ENCODE measurements at regions not wholly inside any gene's neighbourhood (a gene's known extent, or its start where the extent isn't known, plus 50 kb on each side); places are given as distances from the start of the nearest gene placed in this dataset.

DNA sequence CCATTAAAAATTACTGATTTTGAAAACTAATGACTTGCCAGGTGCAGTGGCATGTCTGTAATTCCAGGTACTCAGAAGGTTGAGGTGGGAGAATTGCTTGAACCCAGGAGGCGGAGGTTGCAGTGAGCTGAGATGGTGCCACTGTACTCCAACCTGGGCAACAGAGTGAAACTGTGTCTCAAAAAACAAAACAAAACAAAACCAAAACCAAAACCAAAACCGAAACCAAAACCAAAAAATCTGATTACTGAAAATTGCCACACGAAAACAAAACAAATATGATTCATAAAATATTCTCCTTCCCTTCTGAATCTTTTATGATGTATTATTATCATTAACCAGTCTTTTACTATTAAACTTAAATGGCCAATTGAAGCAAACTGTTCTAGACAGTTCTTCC, 74.1 kb downstream of the SERINC2 start:
- Histone ChIP-seq H2BK120ac (ENCODE audit: low read depth, low read length) (no peak overlapping the region), H2AFZ (replicated peaks; ENCODE audit: low read length, poor library complexity) (no peak overlapping the region), H2BK5ac (ENCODE audit: low read depth, low read length, poor library complexity, severe bottlenecking) (no peak overlapping the region), H4K8ac (ENCODE audit: low read depth in 2 of 2, low read length in 2 of 2) (no peak overlapping the region), H3K4me3 (ENCODE audit: insufficient read depth, low read depth, low read length) (no peak overlapping the region), H3K4me1 (ENCODE audit: control insufficient read depth, insufficient read depth, low read length) (peaks cover 8% of the 10 kb centered on the region; the same call in 1 of the 2 replicates), H3K36me3 (ENCODE audit: control insufficient read depth, insufficient read depth, low read length) (no peaks in the 10 kb centered on the region), H3K18ac (ENCODE audit: low read depth, low read length) (no peak overlapping the region), H4K5ac (ENCODE audit: low read depth, low read length) (no peak overlapping the region), H3K14ac (replicated peaks; ENCODE audit: low read depth, low read length) (no peak overlapping the region), H4K91ac (ENCODE audit: insufficient read depth, low read depth, low read length) (no peak overlapping the region), H3K56ac (ENCODE audit: extremely low read depth, insufficient read depth, low read length) (no peak overlapping the region), H2BK20ac (ENCODE audit: low read depth, low read length) (no peak overlapping the region), H3K9ac (ENCODE audit: low read depth, low read length) (no peak overlapping the region), H2BK15ac (ENCODE audit: low read depth, low read length) (no peak overlapping the region), H2AK5ac (ENCODE audit: low read depth, low read length) (no peak overlapping the region), H3K4me2 (ENCODE audit: low read depth, low read length) (no peak overlapping the region; the same call in 1 of the 2 replicates), H2AK9ac (replicated peaks; ENCODE audit: low read depth, low read length, poor library complexity) (no peak overlapping the region), H3K23ac (ENCODE audit: low read depth, low read length) (no peak overlapping the region), H3K27ac (ENCODE audit: insufficient read depth, low read length) (no peak overlapping the region), H3K79me1 (ENCODE audit: low read depth in 1 of 2, low read length in 2 of 2) (no peaks in the 10 kb centered on the region), H4K20me1 (ENCODE audit: insufficient read depth, low read length) (no peaks in the 10 kb centered on the region), H3K9me3 (ENCODE audit: control insufficient read depth, insufficient read depth, low read length) (no peaks in the 10 kb centered on the region), H3K27me3 (ENCODE audit: control insufficient read depth, insufficient read depth, low read length) (peaks cover 35% of the 10 kb centered on the region), H3K4ac (ENCODE audit: low read depth, low read length) (no peak overlapping the region), H3K9me1 (ENCODE audit: insufficient read depth, low read length) (no peaks in the 10 kb centered on the region)
- ChIA-PET CTCF (no interaction called here), POLR2A (ENCODE audit: unreplicated experiment) (no interaction called here)
- DNase-seq (no peak), ATAC-seq (ENCODE audit: low read depth) (no peak)
- no TSS peak for BruUV-seq (replicated peaks)
- dilution Hi-C loops (cut with HindIII; ENCODE audit: low sequenced_read_pairs, unreplicated experiment) (no loop called here), intact Hi-C loops (cut with micrococcal nuclease) (no loop called here), in situ Hi-C loops (cut with MboI; ENCODE audit: low sequenced_read_pairs) (no loop called here)
- TF ChIP-seq FOS (IDR thresholded peaks at IDR 0.05; ENCODE audit: low read depth, low read length) (no peak), MXI1 (IDR thresholded peaks at IDR 0.05; ENCODE audit: borderline replicate concordance, low read depth, low read length) (no peak), MAFK (IDR thresholded peaks at IDR 0.05; ENCODE audit: low read depth, low read length) (no peak), NFE2L2 (IDR thresholded peaks at IDR 0.05; ENCODE audit: low read depth, low read length) (no peak), RCOR1 (IDR thresholded peaks at IDR 0.05; ENCODE audit: insufficient replicate concordance, low read length) (no peak), BHLHE40 (IDR thresholded peaks at IDR 0.05; ENCODE audit: low read depth, low read length) (no peak)
- TF ChIP-seq, protein P1, sequence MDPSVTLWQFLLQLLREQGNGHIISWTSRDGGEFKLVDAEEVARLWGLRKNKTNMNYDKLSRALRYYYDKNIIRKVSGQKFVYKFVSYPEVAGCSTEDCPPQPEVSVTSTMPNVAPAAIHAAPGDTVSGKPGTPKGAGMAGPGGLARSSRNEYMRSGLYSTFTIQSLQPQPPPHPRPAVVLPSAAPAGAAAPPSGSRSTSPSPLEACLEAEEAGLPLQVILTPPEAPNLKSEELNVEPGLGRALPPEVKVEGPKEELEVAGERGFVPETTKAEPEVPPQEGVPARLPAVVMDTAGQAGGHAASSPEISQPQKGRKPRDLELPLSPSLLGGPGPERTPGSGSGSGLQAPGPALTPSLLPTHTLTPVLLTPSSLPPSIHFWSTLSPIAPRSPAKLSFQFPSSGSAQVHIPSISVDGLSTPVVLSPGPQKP (IDR thresholded peaks at IDR 0.05; ENCODE audit: borderline replicate concordance, low read depth, low read length), result no peak
- TF ChIP-seq, protein P2, sequence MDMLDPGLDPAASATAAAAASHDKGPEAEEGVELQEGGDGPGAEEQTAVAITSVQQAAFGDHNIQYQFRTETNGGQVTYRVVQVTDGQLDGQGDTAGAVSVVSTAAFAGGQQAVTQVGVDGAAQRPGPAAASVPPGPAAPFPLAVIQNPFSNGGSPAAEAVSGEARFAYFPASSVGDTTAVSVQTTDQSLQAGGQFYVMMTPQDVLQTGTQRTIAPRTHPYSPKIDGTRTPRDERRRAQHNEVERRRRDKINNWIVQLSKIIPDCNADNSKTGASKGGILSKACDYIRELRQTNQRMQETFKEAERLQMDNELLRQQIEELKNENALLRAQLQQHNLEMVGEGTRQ (IDR thresholded peaks at IDR 0.05; ENCODE audit: low read depth, low read length), result no peak
- 100% methylated on average over 1 of the region's 3 CpGs; no CpG with 5 or more reads in 1 of the 2 experiments for WGBS, 2 experiments (ENCODE audit: extremely low coverage in 2 of 2, insufficient read length in 1 of 2)
